H1 (cell line): ENCODE measurements at regions not wholly inside any gene's neighbourhood (a gene's known extent, or its start where the extent isn't known, plus 50 kb on each side); places are given as distances from the start of the nearest gene placed in this dataset.

Experiments
- NANOG ChIP-seq: IDR thresholded peaks from 2 replicates; pipeline ENCODE4 v1.6.1; 2011; ENCODE audit warnings: low read length, low read depth, mild to moderate bottlenecking, inconsistent platforms; ENCODE audit not compliant: insufficient read depth, poor library complexity, severe bottlenecking

DNA sequence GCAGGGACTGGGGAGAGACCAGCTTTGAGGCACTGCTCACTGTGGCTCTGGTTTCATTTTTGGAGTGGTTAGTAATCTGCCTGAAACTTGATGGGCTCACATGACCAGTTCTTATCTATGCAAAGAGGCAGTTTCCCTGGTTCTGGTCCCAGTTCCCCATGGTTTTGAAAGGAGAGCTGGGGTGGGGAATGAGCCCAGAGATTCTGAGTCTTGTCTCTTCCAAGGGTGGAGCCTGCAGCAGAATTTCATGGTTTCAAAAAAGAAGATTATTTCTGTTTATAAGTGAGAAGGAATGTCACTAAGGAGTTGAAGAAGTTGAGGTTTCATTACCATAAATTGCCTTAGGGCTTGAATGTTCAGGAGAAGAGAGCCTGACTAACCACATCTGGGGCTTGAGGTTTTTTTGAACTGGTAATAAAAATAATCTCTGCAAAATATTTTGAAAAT, 190.2 kb upstream of the HABP2 start (continued):
- TF ChIP-seq NANOG, result no peak
